Endothelial cell of umbilical vein (primary cell): ENCODE measurements at regions not wholly inside any gene's neighbourhood (a gene's known extent, or its start where the extent isn't known, plus 50 kb on each side); places are given as distances from the start of the nearest gene placed in this dataset.

ENCODE experiments used
- BruUV-seq: library from RNA; stranded (reverse); fragments of 400-500 nt; replicated peaks from 2 replicates; lab custom pipeline; 2021; lab: Mats Ljungman, UMichigan
- CTCF ChIA-PET: fragments of 300-600, 350-600 bp; sonication (Branson Sonifier 250); formaldehyde crosslinking; loops from one replicate; lab custom pipeline; 2021; ENCODE audit warnings: antibody characterized with exemption, inconsistent platforms; lab: Charles Lee
- POLR2A ChIA-PET: fragments of 300-600, 350-600 bp; sonication (Branson Sonifier 250); formaldehyde crosslinking; loops from one replicate; lab custom pipeline; 2021; ENCODE audit warnings: antibody characterized with exemption, inconsistent platforms; lab: Charles Lee
- DNase-seq: peaks from one replicate; pipeline ENCODE4 v3.0.0-alpha.2; 2011; ENCODE audit warnings: low read depth, low spot score
- FAIRE-seq: peaks from 2 replicates; lab custom pipeline; 2011; peaks lifted over from hg19 to GRCh38; lab: Jason Lieb, UNC
- H2AFZ ChIP-seq: 2 replicates; pipeline ENCODE4 v1.6.0; 2012; ENCODE audit warnings: low read depth, low read length, control low read depth, inconsistent platforms
- H3K27ac ChIP-seq: 2 replicates; pipeline ENCODE4 v1.5.1; 2011; ENCODE audit warnings: low read depth, mild to moderate bottlenecking, control low read depth, low read length, moderate library complexity; ENCODE audit not compliant: insufficient read depth
- H3K27me3 ChIP-seq, 2 experiments: 2 replicates each; pipeline versions ENCODE4 v1.6.0 to v1.6.1; 2011; ENCODE audit warnings: low read length in 2 of 2, mixed read lengths in 1 of 2; ENCODE audit not compliant: control insufficient read depth in 2 of 2, insufficient read depth in 2 of 2
- H3K36me3 ChIP-seq, 2 experiments: 2 replicates in 1 of 2; 3 replicates in 1 of 2; pipeline ENCODE4 v1.5.1; 2011; ENCODE audit warnings: low read length in 2 of 2, mild to moderate bottlenecking in 1 of 2, moderate library complexity in 1 of 2; ENCODE audit not compliant: control insufficient read depth in 2 of 2, insufficient read depth in 2 of 2; ENCODE audit errors: extremely low read depth in 1 of 2
- H3K4me1 ChIP-seq: 3 replicates; pipeline ENCODE4 v1.5.1; 2011; ENCODE audit warnings: mild to moderate bottlenecking, low read length; ENCODE audit not compliant: control insufficient read depth, insufficient read depth; ENCODE audit errors: extremely low read depth
- H3K4me2 ChIP-seq: 2 replicates; pipeline ENCODE4 v1.6.1; 2011; ENCODE audit warnings: low read length, control low read depth, mixed read lengths; ENCODE audit not compliant: insufficient read depth
- H3K4me3 ChIP-seq, 3 experiments: fragments of 200-600 bp in 1 of 3; sonication (generic), shearing (Covaris generic) in 1 of 3; replicated peaks in 1 of 3; 2 replicates each; pipeline ENCODE4 v1.5.1; 2011 to 2016; ENCODE audit warnings: control low read depth in 3 of 3, low read length in 3 of 3, mild to moderate bottlenecking in 2 of 3, inconsistent platforms in 1 of 3, low read depth in 1 of 3, moderate library complexity in 1 of 3; ENCODE audit not compliant: insufficient read depth in 1 of 3
- H3K79me2 ChIP-seq: 2 replicates; pipeline ENCODE4 v1.6.0; 2012; ENCODE audit warnings: low read length, inconsistent platforms; ENCODE audit not compliant: control insufficient read depth, insufficient read depth
- H3K9ac ChIP-seq: replicated peaks from 2 replicates; pipeline ENCODE3; 2011; ENCODE audit warnings: low read length, control low read depth; ENCODE audit not compliant: insufficient read depth; ENCODE audit errors: extremely low read depth
- H3K9me1 ChIP-seq: replicated peaks from 3 replicates; pipeline ENCODE4 v1.6.0; 2011; ENCODE audit warnings: mild to moderate bottlenecking, low read length; ENCODE audit not compliant: control insufficient read depth, insufficient read depth; ENCODE audit errors: extremely low read depth
- H3K9me3 ChIP-seq: replicated peaks from 2 replicates; pipeline ENCODE4 v1.5.1; 2012; ENCODE audit warnings: low read length, inconsistent platforms; ENCODE audit not compliant: control insufficient read depth, insufficient read depth
- H4K20me1 ChIP-seq: replicated peaks from 2 replicates; pipeline ENCODE3; 2011; ENCODE audit warnings: mild to moderate bottlenecking, low read length; ENCODE audit not compliant: control insufficient read depth, insufficient read depth; ENCODE audit errors: extremely low read depth
- EZH2 ChIP-seq: IDR thresholded peaks from 2 replicates; pipeline ENCODE4 v1.6.1; 2012; ENCODE audit warnings: borderline replicate concordance, low read depth, mild to moderate bottlenecking, moderate library complexity, low read length, inconsistent platforms; ENCODE audit not compliant: severe bottlenecking
- FOS ChIP-seq: IDR thresholded peaks from 2 replicates; pipeline ENCODE4 v1.6.1; 2011; ENCODE audit warnings: mild to moderate bottlenecking, low read length, moderate library complexity, borderline replicate concordance; ENCODE audit not compliant: insufficient read depth
- JUN ChIP-seq: IDR thresholded peaks from 2 replicates; pipeline ENCODE4 v1.6.1; 2011; ENCODE audit warnings: borderline replicate concordance, low read depth; ENCODE audit not compliant: insufficient read length, insufficient read depth
- POLR2AphosphoS5 ChIP-seq: IDR thresholded peaks from 2 replicates; pipeline ENCODE4 v1.6.1; 2012; ENCODE audit warnings: low read depth, mild to moderate bottlenecking, control low read depth, low read length, moderate library complexity; ENCODE audit not compliant: insufficient read depth
- dilution Hi-C: fragments of 300-500 bp; cut with MboI; formaldehyde crosslinking; loops from one replicate; pipeline ENCODE4 v1.15.0; 2019; ENCODE audit warnings: low sequenced_read_pairs; ENCODE audit not compliant: extremely low pct_ligation_motif_present
- intact Hi-C: fragments of 100-400 bp; cut with micrococcal nuclease; formaldehyde crosslinking; loops from one replicate; pipeline ENCODE4 v1.10.0; 2022
- TF ChIP-seq, protein P1 (sequence below): IDR thresholded peaks from 2 replicates; pipeline ENCODE4 v1.6.1; 2011; ENCODE audit not compliant: insufficient read depth, insufficient read length
- TF ChIP-seq, protein P2 (sequence below), 2 donors: IDR thresholded peaks; 1 replicate in 1 of 2; 2 replicates in 1 of 2; pipeline ENCODE4 v1.5.1; 2011; ENCODE audit warnings: low read length in 2 of 2, mild to moderate bottlenecking in 2 of 2, moderate library complexity in 2 of 2, control low read depth in 1 of 2, inconsistent platforms in 1 of 2, low read depth in 1 of 2; ENCODE audit not compliant: insufficient read depth in 1 of 2; ENCODE audit errors: extremely low read depth in 1 of 2

DNA sequence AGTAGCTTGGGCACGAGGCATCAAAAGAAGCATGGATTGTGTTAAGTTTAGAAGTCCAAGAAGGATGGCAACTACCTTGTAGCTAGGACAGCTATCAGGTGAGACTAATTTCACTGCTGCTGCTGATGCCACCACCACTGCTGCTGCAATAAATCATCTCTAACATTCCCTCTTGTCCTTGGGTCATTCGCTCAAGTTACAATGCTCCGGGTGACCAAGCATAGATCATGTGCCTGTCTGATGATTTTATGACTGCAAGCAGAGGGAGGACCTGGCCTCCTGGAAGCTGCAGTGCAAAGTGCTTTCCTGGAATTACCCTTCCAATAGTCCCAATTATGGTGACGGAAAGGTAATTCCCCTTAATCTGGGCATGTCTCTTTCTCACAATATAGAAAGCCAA lies 334.4 kb downstream of the PRELID2 start:
- DNase-seq = no peak
- no peak for FAIRE-seq
- POLR2A ChIA-PET = no interaction called here
- TF ChIP-seq FOS (no peak), JUN (no peak), POLR2AphosphoS5 (no peak), EZH2 (no peak)
- TF ChIP-seq, protein P1, sequence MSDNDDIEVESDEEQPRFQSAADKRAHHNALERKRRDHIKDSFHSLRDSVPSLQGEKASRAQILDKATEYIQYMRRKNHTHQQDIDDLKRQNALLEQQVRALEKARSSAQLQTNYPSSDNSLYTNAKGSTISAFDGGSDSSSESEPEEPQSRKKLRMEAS = no peak
- TF ChIP-seq, protein P2, sequence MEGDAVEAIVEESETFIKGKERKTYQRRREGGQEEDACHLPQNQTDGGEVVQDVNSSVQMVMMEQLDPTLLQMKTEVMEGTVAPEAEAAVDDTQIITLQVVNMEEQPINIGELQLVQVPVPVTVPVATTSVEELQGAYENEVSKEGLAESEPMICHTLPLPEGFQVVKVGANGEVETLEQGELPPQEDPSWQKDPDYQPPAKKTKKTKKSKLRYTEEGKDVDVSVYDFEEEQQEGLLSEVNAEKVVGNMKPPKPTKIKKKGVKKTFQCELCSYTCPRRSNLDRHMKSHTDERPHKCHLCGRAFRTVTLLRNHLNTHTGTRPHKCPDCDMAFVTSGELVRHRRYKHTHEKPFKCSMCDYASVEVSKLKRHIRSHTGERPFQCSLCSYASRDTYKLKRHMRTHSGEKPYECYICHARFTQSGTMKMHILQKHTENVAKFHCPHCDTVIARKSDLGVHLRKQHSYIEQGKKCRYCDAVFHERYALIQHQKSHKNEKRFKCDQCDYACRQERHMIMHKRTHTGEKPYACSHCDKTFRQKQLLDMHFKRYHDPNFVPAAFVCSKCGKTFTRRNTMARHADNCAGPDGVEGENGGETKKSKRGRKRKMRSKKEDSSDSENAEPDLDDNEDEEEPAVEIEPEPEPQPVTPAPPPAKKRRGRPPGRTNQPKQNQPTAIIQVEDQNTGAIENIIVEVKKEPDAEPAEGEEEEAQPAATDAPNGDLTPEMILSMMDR (IDR thresholded peaks at IDR 0.05; ENCODE audit: extremely low read depth in 1 of 2, insufficient read depth in 1 of 2, low read depth in 1 of 2, low read length in 2 of 2) = no peak
- no TSS peak for BruUV-seq
- no peak overlapping the region for H3K9ac ChIP-seq
- dilution Hi-C loops = no loop called here
- no peaks in the 10 kb centered on the region for H3K36me3 ChIP-seq
- H3K9me1 ChIP-seq = no peaks in the 10 kb centered on the region
- intact Hi-C loops = no loop called here
- no peak overlapping the region for H3K27ac ChIP-seq
- no peak overlapping the region for H3K4me2 ChIP-seq
- H3K79me2 ChIP-seq = no peaks in the 10 kb centered on the region
- H4K20me1 ChIP-seq = no peaks in the 10 kb centered on the region
- H3K4me1 ChIP-seq = peaks cover 4% of the 10 kb centered on the region
- no peaks in the 10 kb centered on the region for H3K27me3 ChIP-seq
- H3K9me3 ChIP-seq = no peaks in the 10 kb centered on the region
- no peak overlapping the region for H2AFZ ChIP-seq
- CTCF ChIA-PET = interaction anchor here (1.5 to 1.7 kb wide), 2 partner anchors 11 to 12 kb away, joined by 4 to 6 read pairs; no protein-coding TSS in a partner anchor
- H3K4me3 ChIP-seq = no peak overlapping the region
